ENCODE measurements at regions not wholly inside any gene's neighbourhood (a gene's known extent, or its start where the extent isn't known, plus 50 kb on each side); places are given as distances from the start of the nearest gene placed in this dataset.

GRCh38 chr2:221255862-221256261, 316.2 kb downstream of the EPHA4 start:
- Histone ChIP-seq H3K27ac (no peak overlapping the region), H3K27me3 (replicated peaks) (no peaks in the 10 kb centered on the region), H3K36me3 (replicated peaks) (no peaks in the 10 kb centered on the region), H3K4me3 (ENCODE audit: low read depth, low read length) (no peak overlapping the region)
- no peak for TF ChIP-seq CTCF (IDR thresholded peaks at IDR 0.05; ENCODE audit: low read depth, low read length, missing control alignments)
- DNase-seq: no peak
- in situ Hi-C loops (cut with HindIII; ENCODE audit: low pct_ligation_motif_present, low sequenced_read_pairs): no loop called here

- TF ChIP-seq CTCF (IDR thresholded peaks at IDR 0.05; ENCODE audit: low read depth, low read length, missing control alignments): no peak
- Histone ChIP-seq H3K4me3 (ENCODE audit: low read depth, low read length) (no peak overlapping the region), H3K27ac (no peak overlapping the region), H3K36me3 (replicated peaks) (no peaks in the 10 kb centered on the region), H3K27me3 (replicated peaks) (no peaks in the 10 kb centered on the region)
- in situ Hi-C loops (cut with HindIII; ENCODE audit: low pct_ligation_motif_present, low sequenced_read_pairs): no loop called here
- DNase-seq: no peak
Observed at GRCh38 chr2:221258464-221258863, 313.6 kb downstream of the EPHA4 start.

GRCh38 chr2:221262651-221263050, 309.5 kb downstream of the EPHA4 start:
- H3K36me3 ChIP-seq (replicated peaks): no peaks in the 10 kb centered on the region
- no peak for TF ChIP-seq CTCF (IDR thresholded peaks at IDR 0.05; ENCODE audit: low read depth, low read length, missing control alignments)
- H3K4me3 ChIP-seq (ENCODE audit: low read depth, low read length): no peak overlapping the region
- H3K27me3 ChIP-seq (replicated peaks): no peaks in the 10 kb centered on the region
- no peak overlapping the region for H3K27ac ChIP-seq
- no peak for DNase-seq
- in situ Hi-C loops (cut with HindIII; ENCODE audit: low pct_ligation_motif_present, low sequenced_read_pairs): no loop called here

GRCh38 chr2:221263573-221263972, 308.5 kb downstream of the EPHA4 start:
- H3K4me3 ChIP-seq (ENCODE audit: low read depth, low read length): no peak overlapping the region
- no peak for TF ChIP-seq CTCF (IDR thresholded peaks at IDR 0.05; ENCODE audit: low read depth, low read length, missing control alignments)
- in situ Hi-C loops (cut with HindIII; ENCODE audit: low pct_ligation_motif_present, low sequenced_read_pairs): no loop called here
- no peak overlapping the region for H3K27ac ChIP-seq
- H3K36me3 ChIP-seq (replicated peaks): no peaks in the 10 kb centered on the region
- no peaks in the 10 kb centered on the region for H3K27me3 ChIP-seq (replicated peaks)
- no peak for DNase-seq

GRCh38 chr2:221264318-221264717, 307.8 kb downstream of the EPHA4 start:
- H3K4me3 ChIP-seq (ENCODE audit: low read depth, low read length): no peak overlapping the region
- no peak overlapping the region for H3K27ac ChIP-seq
- H3K27me3 ChIP-seq (replicated peaks): no peaks in the 10 kb centered on the region
- H3K36me3 ChIP-seq (replicated peaks): no peaks in the 10 kb centered on the region
- DNase-seq: no peak
- in situ Hi-C loops (cut with HindIII; ENCODE audit: low pct_ligation_motif_present, low sequenced_read_pairs): no loop called here
- TF ChIP-seq CTCF (IDR thresholded peaks at IDR 0.05; ENCODE audit: low read depth, low read length, missing control alignments): peak; percentile 45

GRCh38 chr2:221267773-221268425, 304.2 kb downstream of the EPHA4 start:
- no peak overlapping the region for H3K27ac ChIP-seq
- no peak for TF ChIP-seq CTCF (IDR thresholded peaks at IDR 0.05; ENCODE audit: low read depth, low read length, missing control alignments)
- no peaks in the 10 kb centered on the region for H3K27me3 ChIP-seq (replicated peaks)
- DNase-seq: no peak
- H3K4me3 ChIP-seq (ENCODE audit: low read depth, low read length): no peak overlapping the region
- in situ Hi-C loops (cut with HindIII; ENCODE audit: low pct_ligation_motif_present, low sequenced_read_pairs): no loop called here
- H3K36me3 ChIP-seq (replicated peaks): no peaks in the 10 kb centered on the region
